ENCODE measurements at regions not wholly inside any gene's neighbourhood (a gene's known extent, or its start where the extent isn't known, plus 50 kb on each side); places are given as distances from the start of the nearest gene placed in this dataset.

DNA sequence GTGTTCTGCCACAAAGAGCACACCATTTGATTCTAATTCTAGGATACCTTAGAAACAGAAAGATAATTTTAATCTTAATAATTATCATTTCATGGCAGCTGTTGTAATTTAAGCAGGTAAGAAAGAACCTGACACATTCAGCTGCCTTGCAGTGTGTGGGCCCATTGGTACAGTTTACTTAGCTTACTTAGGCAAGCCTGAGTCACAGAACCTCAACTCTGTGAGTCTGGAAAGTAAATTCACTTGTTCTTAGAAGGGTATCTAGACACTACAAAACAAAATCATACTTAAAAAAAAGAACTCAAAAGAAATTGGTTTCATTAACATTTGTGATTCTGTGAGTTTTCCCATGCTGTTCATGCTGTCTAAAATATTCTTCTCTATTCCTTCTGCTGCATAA is 956.3 kb upstream of the SLC39A10 start:
- TF ChIP-seq ZFX (IDR thresholded peaks at IDR 0.05; ENCODE audit: borderline replicate concordance) = no peak
- TF ChIP-seq, protein P1, sequence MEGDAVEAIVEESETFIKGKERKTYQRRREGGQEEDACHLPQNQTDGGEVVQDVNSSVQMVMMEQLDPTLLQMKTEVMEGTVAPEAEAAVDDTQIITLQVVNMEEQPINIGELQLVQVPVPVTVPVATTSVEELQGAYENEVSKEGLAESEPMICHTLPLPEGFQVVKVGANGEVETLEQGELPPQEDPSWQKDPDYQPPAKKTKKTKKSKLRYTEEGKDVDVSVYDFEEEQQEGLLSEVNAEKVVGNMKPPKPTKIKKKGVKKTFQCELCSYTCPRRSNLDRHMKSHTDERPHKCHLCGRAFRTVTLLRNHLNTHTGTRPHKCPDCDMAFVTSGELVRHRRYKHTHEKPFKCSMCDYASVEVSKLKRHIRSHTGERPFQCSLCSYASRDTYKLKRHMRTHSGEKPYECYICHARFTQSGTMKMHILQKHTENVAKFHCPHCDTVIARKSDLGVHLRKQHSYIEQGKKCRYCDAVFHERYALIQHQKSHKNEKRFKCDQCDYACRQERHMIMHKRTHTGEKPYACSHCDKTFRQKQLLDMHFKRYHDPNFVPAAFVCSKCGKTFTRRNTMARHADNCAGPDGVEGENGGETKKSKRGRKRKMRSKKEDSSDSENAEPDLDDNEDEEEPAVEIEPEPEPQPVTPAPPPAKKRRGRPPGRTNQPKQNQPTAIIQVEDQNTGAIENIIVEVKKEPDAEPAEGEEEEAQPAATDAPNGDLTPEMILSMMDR (IDR thresholded peaks at IDR 0.05) = no peak

Measured in 22Rv1 (cell line).